HG03039 (cell line): ENCODE measurements at regions not wholly inside any gene's neighbourhood (a gene's known extent, or its start where the extent isn't known, plus 50 kb on each side); places are given as distances from the start of the nearest gene placed in this dataset.
"Not testable (repeated sequence)": the region's sequence is repeated elsewhere in the genome, so short reads cannot be mapped to it uniquely, and the experiment has no call there.

Experiments used
- ATAC-seq: cut with Tn5 transposase; IDR thresholded peaks from one replicate; pipeline ENCODE4 v1.9.1; 2021; ENCODE audit warnings: mild to moderate bottlenecking, moderate library complexity; ENCODE audit not compliant: unreplicated experiment

DNA sequence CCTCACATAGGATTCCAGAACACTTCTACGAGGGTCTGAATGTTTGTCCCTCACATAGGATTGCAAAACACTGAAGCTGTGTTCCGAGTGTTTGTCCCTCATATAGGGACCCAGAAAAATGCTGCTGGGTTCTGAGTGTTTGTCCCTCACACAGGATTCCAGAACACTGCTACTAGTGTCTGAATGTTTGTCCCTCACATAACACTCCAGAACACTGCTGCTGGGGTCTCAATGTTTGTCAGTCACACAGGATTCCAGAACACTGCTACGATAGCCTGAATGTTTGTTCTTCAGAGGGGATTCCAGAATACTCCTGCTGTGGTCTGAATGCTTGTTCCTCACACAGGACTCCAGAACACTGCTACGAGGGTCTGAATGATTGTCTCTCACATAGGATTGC, 218.7 kb downstream of the FOXD4L6 start:
- ATAC-seq = no peak

DNA sequence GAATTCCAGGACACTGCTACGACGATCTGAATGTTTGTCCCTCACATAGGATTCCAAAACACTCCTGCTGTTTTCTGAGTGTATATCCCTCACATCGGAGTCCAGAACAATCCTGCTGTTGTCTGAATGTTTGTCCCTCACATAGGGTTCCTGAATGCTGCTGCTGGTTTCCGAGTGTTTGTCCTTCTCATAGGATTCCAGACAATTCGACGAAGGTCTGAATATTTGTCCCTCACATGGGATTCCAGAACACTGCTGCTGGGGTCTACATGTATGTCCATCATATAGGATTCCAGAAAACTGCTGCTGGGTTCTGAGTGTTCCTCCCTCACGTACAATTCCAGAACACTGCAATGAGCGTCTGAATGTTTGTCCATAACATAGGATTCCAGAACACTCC, 219.4 kb downstream of the FOXD4L6 start:
- not testable (repeated sequence) for ATAC-seq

GRCh38 chr9:40907657-40908624, 220.5 kb downstream of the FOXD4L6 start:
- no peak for ATAC-seq

GRCh38 chr9:40906879-40907278, 221.6 kb downstream of the FOXD4L6 start:
- not testable (repeated sequence) for ATAC-seq

DNA sequence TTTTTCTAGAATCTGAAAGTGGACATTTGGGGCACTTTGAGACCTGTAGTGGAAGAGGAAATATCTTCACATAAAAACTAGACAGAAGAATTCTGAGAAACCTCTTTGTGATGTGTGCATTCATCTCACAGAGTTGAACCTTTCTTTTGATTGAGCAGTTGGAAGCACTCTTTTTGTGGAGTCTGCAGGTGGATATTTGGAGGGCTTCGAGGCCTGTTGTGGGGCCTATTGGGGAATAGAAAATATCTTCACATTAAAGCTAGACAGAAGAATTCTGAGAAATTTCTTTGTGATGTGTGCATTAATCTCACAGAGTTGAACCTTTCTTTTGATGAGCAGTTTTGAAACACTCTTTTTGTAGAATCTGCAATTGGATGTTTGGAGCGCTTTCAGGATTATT, 236.2 kb downstream of the FOXD4L6 start:
- not testable (repeated sequence) for ATAC-seq

DNA sequence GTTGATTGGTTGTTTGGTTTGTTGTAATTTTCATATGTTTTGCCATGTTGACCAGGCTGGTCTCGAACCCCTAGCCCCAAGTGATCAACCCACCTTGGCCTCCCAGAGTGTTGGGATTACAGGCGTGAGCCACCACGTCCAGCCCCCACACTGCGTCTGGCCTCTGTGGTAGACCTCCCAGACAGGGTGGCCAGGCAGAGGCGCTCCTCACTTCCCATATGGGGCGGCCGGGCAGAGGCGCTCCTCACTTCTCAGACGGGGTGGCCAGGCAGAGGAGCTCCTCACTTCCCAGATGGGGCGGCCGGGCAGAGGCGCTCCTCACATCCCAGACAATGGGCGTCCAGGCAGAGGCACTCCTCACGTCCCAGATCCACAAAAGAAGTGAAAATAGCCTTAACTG, 242.6 kb downstream of the FOXD4L6 start:
- not testable (repeated sequence) for ATAC-seq

- ATAC-seq = not testable (repeated sequence)
Observed at GRCh38 chr9:40884902-40885490, 243.5 kb downstream of the FOXD4L6 start.

- no peak for ATAC-seq
Observed at GRCh38 chr9:40884072-40884901, 244.2 kb downstream of the FOXD4L6 start.

- not testable (repeated sequence) for ATAC-seq
Observed at GRCh38 chr9:40883423-40884071, 244.9 kb downstream of the FOXD4L6 start.

GRCh38 chr9:40873753-40874295, 254.7 kb downstream of the FOXD4L6 start:
- ATAC-seq = not testable (repeated sequence)

DNA sequence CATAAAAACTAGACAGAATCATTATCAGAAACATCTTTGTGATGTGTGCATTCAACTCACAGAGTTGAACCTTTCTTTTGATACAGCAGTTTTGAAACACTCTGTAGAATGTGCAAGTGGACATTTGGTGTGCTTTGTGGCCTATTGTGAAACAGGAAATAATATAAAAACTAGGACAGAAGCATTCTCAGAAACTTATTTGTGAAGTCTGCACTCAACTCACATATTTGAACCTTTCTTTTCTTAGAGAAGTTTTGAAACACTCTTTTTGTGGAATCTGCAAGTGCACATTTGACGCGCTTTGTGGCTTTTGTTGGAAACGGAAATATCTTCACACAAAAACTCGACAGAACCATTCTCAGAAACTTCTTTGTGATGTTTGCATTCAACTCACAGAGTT, 260.0 kb downstream of the FOXD4L6 start:
- ATAC-seq = not testable (repeated sequence)
